ENCODE measurements at regions not wholly inside any gene's neighbourhood (a gene's known extent, or its start where the extent isn't known, plus 50 kb on each side); places are given as distances from the start of the nearest gene placed in this dataset.

- DNase-seq (ENCODE audit: low read depth), result no peak
- in situ Hi-C loops (cut with HindIII; ENCODE audit: low pct_unique_long_range_greater_than_20kb, low sequenced_read_pairs), result no loop called here
Measured at GRCh38 chr3:117285737-117286136, 576.2 kb downstream of the TUSC7 start.

- no peak for DNase-seq (ENCODE audit: low read depth)
- in situ Hi-C loops (cut with HindIII; ENCODE audit: low pct_unique_long_range_greater_than_20kb, low sequenced_read_pairs), result no loop called here
Measured at GRCh38 chr3:117286488-117286887, 576.9 kb downstream of the TUSC7 start.

- in situ Hi-C loops (cut with HindIII; ENCODE audit: low pct_unique_long_range_greater_than_20kb, low sequenced_read_pairs), result no loop called here
Measured at GRCh38 chr3:117287602-117288001, 578.0 kb downstream of the TUSC7 start.

GRCh38 chr3:117291476-117291875, 581.9 kb downstream of the TUSC7 start:
- in situ Hi-C loops (cut with HindIII; ENCODE audit: low pct_unique_long_range_greater_than_20kb, low sequenced_read_pairs), result no loop called here
- no peak for DNase-seq (ENCODE audit: low read depth)

More at GRCh38 chr3:117287602-117288001, 578.0 kb downstream of the TUSC7 start:
- no peak for DNase-seq (ENCODE audit: low read depth)

- in situ Hi-C loops (cut with HindIII; ENCODE audit: low pct_unique_long_range_greater_than_20kb, low sequenced_read_pairs), result no loop called here
- DNase-seq (ENCODE audit: low read depth), result no peak
Measured at GRCh38 chr3:117297065-117297464, 587.5 kb downstream of the TUSC7 start.

- in situ Hi-C loops (cut with HindIII; ENCODE audit: low pct_unique_long_range_greater_than_20kb, low sequenced_read_pairs), result no loop called here
- DNase-seq (ENCODE audit: low read depth), result no peak
Measured at GRCh38 chr3:117297541-117297940, 588.0 kb downstream of the TUSC7 start.

GRCh38 chr3:117298273-117298672, 588.7 kb downstream of the TUSC7 start:
- in situ Hi-C loops (cut with HindIII; ENCODE audit: low pct_unique_long_range_greater_than_20kb, low sequenced_read_pairs), result no loop called here
- no peak for DNase-seq (ENCODE audit: low read depth)

- in situ Hi-C loops (cut with HindIII; ENCODE audit: low pct_unique_long_range_greater_than_20kb, low sequenced_read_pairs), result no loop called here
- DNase-seq (ENCODE audit: low read depth), result no peak
Measured at GRCh38 chr3:117302428-117302827, 592.8 kb downstream of the TUSC7 start.

GRCh38 chr3:117303443-117303842, 593.9 kb downstream of the TUSC7 start:
- in situ Hi-C loops (cut with HindIII; ENCODE audit: low pct_unique_long_range_greater_than_20kb, low sequenced_read_pairs), result no loop called here
- no peak for DNase-seq (ENCODE audit: low read depth)

GRCh38 chr3:117304681-117305080, 595.1 kb downstream of the TUSC7 start:
- DNase-seq (ENCODE audit: low read depth), result no peak
- in situ Hi-C loops (cut with HindIII; ENCODE audit: low pct_unique_long_range_greater_than_20kb, low sequenced_read_pairs), result no loop called here

GRCh38 chr3:117305681-117306080, 596.1 kb downstream of the TUSC7 start:
- no peak for DNase-seq (ENCODE audit: low read depth)
- in situ Hi-C loops (cut with HindIII; ENCODE audit: low pct_unique_long_range_greater_than_20kb, low sequenced_read_pairs), result no loop called here

GRCh38 chr3:117306299-117306698, 596.7 kb downstream of the TUSC7 start:
- in situ Hi-C loops (cut with HindIII; ENCODE audit: low pct_unique_long_range_greater_than_20kb, low sequenced_read_pairs), result no loop called here
- DNase-seq (ENCODE audit: low read depth), result no peak

GRCh38 chr3:117308353-117308752, 598.8 kb downstream of the TUSC7 start:
- in situ Hi-C loops (cut with HindIII; ENCODE audit: low pct_unique_long_range_greater_than_20kb, low sequenced_read_pairs), result no loop called here
- DNase-seq (ENCODE audit: low read depth), result no peak

GRCh38 chr3:117308756-117309155, 599.2 kb downstream of the TUSC7 start:
- no peak for DNase-seq (ENCODE audit: low read depth)
- in situ Hi-C loops (cut with HindIII; ENCODE audit: low pct_unique_long_range_greater_than_20kb, low sequenced_read_pairs), result no loop called here

- no peak for DNase-seq (ENCODE audit: low read depth)
- in situ Hi-C loops (cut with HindIII; ENCODE audit: low pct_unique_long_range_greater_than_20kb, low sequenced_read_pairs), result no loop called here
Measured at GRCh38 chr3:117310536-117310935, 601.0 kb downstream of the TUSC7 start.

GRCh38 chr3:117314441-117315150, 605.0 kb downstream of the TUSC7 start:
- DNase-seq (ENCODE audit: low read depth), result no peak
- in situ Hi-C loops (cut with HindIII; ENCODE audit: low pct_unique_long_range_greater_than_20kb, low sequenced_read_pairs), result no loop called here

- in situ Hi-C loops (cut with HindIII; ENCODE audit: low pct_unique_long_range_greater_than_20kb, low sequenced_read_pairs), result no loop called here
- DNase-seq (ENCODE audit: low read depth), result peak; percentile 17
Measured at GRCh38 chr3:117322866-117323265, 613.3 kb downstream of the TUSC7 start.

- no peak for DNase-seq (ENCODE audit: low read depth)
- in situ Hi-C loops (cut with HindIII; ENCODE audit: low pct_unique_long_range_greater_than_20kb, low sequenced_read_pairs), result no loop called here
Measured at GRCh38 chr3:117346901-117347300, 637.3 kb downstream of the TUSC7 start.

GRCh38 chr3:117348884-117349283, 639.3 kb downstream of the TUSC7 start:
- in situ Hi-C loops (cut with HindIII; ENCODE audit: low pct_unique_long_range_greater_than_20kb, low sequenced_read_pairs), result no loop called here
- no peak for DNase-seq (ENCODE audit: low read depth)

GRCh38 chr3:117349566-117349965, 640.0 kb downstream of the TUSC7 start:
- in situ Hi-C loops (cut with HindIII; ENCODE audit: low pct_unique_long_range_greater_than_20kb, low sequenced_read_pairs), result no loop called here
- no peak for DNase-seq (ENCODE audit: low read depth)
